CD14-positive monocyte (primary cell): ENCODE measurements at regions not wholly inside any gene's neighbourhood (a gene's known extent, or its start where the extent isn't known, plus 50 kb on each side); places are given as distances from the start of the nearest gene placed in this dataset.

Experiments
- DNase-seq, 3 donors: peaks; one replicate each; pipeline ENCODE4 v3.0.0-alpha.2; 2011 to 2022
- H2AFZ ChIP-seq: 2 replicates; pipeline ENCODE4 v1.6.0; 2012; ENCODE audit warnings: mild to moderate bottlenecking, low read depth, low read length, inconsistent platforms; ENCODE audit not compliant: insufficient read depth, poor library complexity, severe bottlenecking
- H3K27ac ChIP-seq, 2 donors: 1 replicate in 1 of 2; 2 replicates in 1 of 2; pipeline ENCODE4 v1.5.1; 2012 to 2013; ENCODE audit warnings: low read length in 2 of 2, control low read depth in 1 of 2, inconsistent platforms in 1 of 2, low read depth in 1 of 2, mild to moderate bottlenecking in 1 of 2
- H3K27me3 ChIP-seq, 2 donors: one replicate each; pipeline versions ENCODE4 v1.6.0 to v1.6.1; 2011 to 2013; ENCODE audit warnings: low read length in 2 of 2; ENCODE audit not compliant: control insufficient read depth in 2 of 2, insufficient read depth in 2 of 2
- H3K36me3 ChIP-seq, 2 donors: replicated peaks in 1 of 2; 1 replicate in 1 of 2; 2 replicates in 1 of 2; pipeline versions ENCODE4 v1.5.1 to v1.6.1; 2012 to 2013; ENCODE audit warnings: low read length in 2 of 2, control low read depth in 1 of 2, inconsistent platforms in 1 of 2, mild to moderate bottlenecking in 1 of 2; ENCODE audit not compliant: insufficient read depth in 2 of 2, control insufficient read depth in 1 of 2
- H3K4me1 ChIP-seq, 2 donors: 1 replicate in 1 of 2; 2 replicates in 1 of 2; pipeline versions ENCODE4 v1.5.1 to v1.6.1; 2012 to 2013; ENCODE audit warnings: low read length in 2 of 2, control low read depth in 1 of 2, inconsistent platforms in 1 of 2, mild to moderate bottlenecking in 1 of 2, moderate library complexity in 1 of 2; ENCODE audit not compliant: insufficient read depth in 2 of 2, control insufficient read depth in 1 of 2
- H3K4me2 ChIP-seq: replicated peaks from 2 replicates; pipeline ENCODE3; 2012; ENCODE audit warnings: low read length, moderate library complexity, mild to moderate bottlenecking; ENCODE audit not compliant: poor library complexity, severe bottlenecking; ENCODE audit errors: extremely low read depth
- H3K4me3 ChIP-seq, 3 experiments: fragments of 200-600 bp in 1 of 3; sonication (generic) in 1 of 3; replicated peaks in 1 of 3; 1 replicate in 2 of 3; 2 replicates in 1 of 3; pipeline ENCODE4 v1.5.1; 2011 to 2013; ENCODE audit warnings: low read length in 3 of 3, mild to moderate bottlenecking in 3 of 3, control low read depth in 2 of 3, low read depth in 2 of 3, inconsistent platforms in 1 of 3, moderate library complexity in 1 of 3
- H3K79me2 ChIP-seq: 2 replicates; pipeline ENCODE4 v1.6.0; 2012; ENCODE audit warnings: mild to moderate bottlenecking, control low read depth, inconsistent platforms, low read length, moderate library complexity; ENCODE audit not compliant: insufficient read depth
- H3K9ac ChIP-seq: 2 replicates; pipeline ENCODE4 v1.6.0; 2017; ENCODE audit warnings: low read length, mild to moderate bottlenecking; ENCODE audit not compliant: insufficient read depth, poor library complexity, severe bottlenecking
- H3K9me3 ChIP-seq, 2 donors: replicated peaks in 1 of 2; 1 replicate in 1 of 2; 2 replicates in 1 of 2; pipeline versions ENCODE4 v1.5.1 to v1.6.1; 2012 to 2013; ENCODE audit warnings: low read length in 2 of 2, control low read depth in 1 of 2; ENCODE audit not compliant: control insufficient read depth in 1 of 2, insufficient read depth in 1 of 2
- H4K20me1 ChIP-seq: 2 replicates; pipeline ENCODE4 v1.6.0; 2012; ENCODE audit warnings: mild to moderate bottlenecking, low read length, control low read depth, moderate library complexity; ENCODE audit not compliant: insufficient read depth
- H3K27ac Mint-ChIP-seq, 7 donors: one replicate each; pipeline ENCODE4 v1.8.0; 2020; ENCODE audit warnings: mild to moderate bottlenecking in 7 of 7, mixed read lengths in 7 of 7, moderate library complexity in 6 of 7, inconsistent platforms in 2 of 7
- H3K27me3 Mint-ChIP-seq, 3 donors: one replicate each; pipeline ENCODE4 v1.8.0; 2021 to 2022; ENCODE audit warnings: low read depth in 3 of 3, mild to moderate bottlenecking in 3 of 3, mixed read lengths in 3 of 3, moderate library complexity in 3 of 3, inconsistent platforms in 1 of 3
- H3K36me3 Mint-ChIP-seq, 2 donors: one replicate each; pipeline ENCODE4 v1.8.0; 2020; ENCODE audit warnings: mixed read lengths in 2 of 2, inconsistent platforms in 1 of 2, mild to moderate bottlenecking in 1 of 2
- H3K4me1 Mint-ChIP-seq: one replicate; pipeline ENCODE4 v1.8.0; 2020; ENCODE audit warnings: mild to moderate bottlenecking, mixed read lengths
- H3K4me3 Mint-ChIP-seq, 2 donors: one replicate each; pipeline ENCODE4 v1.8.0; 2020; ENCODE audit warnings: mild to moderate bottlenecking in 2 of 2, mixed read lengths in 2 of 2, moderate library complexity in 1 of 2
- H3K9me3 Mint-ChIP-seq, 7 donors: one replicate each; pipeline ENCODE4 v1.8.0; 2020 to 2022; ENCODE audit warnings: mixed read lengths in 7 of 7, mild to moderate bottlenecking in 6 of 7, moderate library complexity in 6 of 7, inconsistent platforms in 2 of 7
- CTCF ChIP-seq: fragments of 200-600 bp; IDR thresholded peaks from one replicate; pipeline ENCODE4 v1.8.0; 2022; ENCODE audit warnings: antibody characterized with exemption, mild to moderate bottlenecking
- WGBS: methylation state at CpG from one replicate; pipeline ENCODE4 v1.1.5; 2013; ENCODE audit warnings: missing lambda C conversion rate; ENCODE audit not compliant: insufficient coverage; 5-methylcytosine and 5-hydroxymethylcytosine counted together
- intact Hi-C, 2 donors: fragments of 100-400 bp; cut with micrococcal nuclease; formaldehyde crosslinking; loops; one replicate each; pipeline versions ENCODE4 v1.15.0 to v1.15.1; 2023

- Histone ChIP-seq H3K9me3 (no peaks in the 10 kb centered on the region), H3K9ac (no peak overlapping the region), H3K27me3 (no peaks in the 10 kb centered on the region), H4K20me1 (no peaks in the 10 kb centered on the region), H2AFZ (no peak overlapping the region), H3K4me2 (no peak overlapping the region), H3K4me1 (no peaks in the 10 kb centered on the region), H3K36me3 (no peaks in the 10 kb centered on the region), H3K79me2 (no peaks in the 10 kb centered on the region), H3K4me3 (no peak overlapping the region), H3K27ac (no peak overlapping the region)
- Mint-ChIP-seq H3K27me3 (peaks cover 9 to 13% (median 10%) of the 10 kb centered on the region in 3 donors), H3K4me3 (no peak overlapping the region), H3K9me3 (peaks cover 0 to 2% (median 0%) of the 10 kb centered on the region in 7 donors), H3K4me1 (no peaks in the 10 kb centered on the region), H3K27ac (no peak overlapping the region), H3K36me3 (no peaks in the 10 kb centered on the region)
- no peak for DNase-seq
- intact Hi-C loops = no loop called here
- WGBS = no CpG with 5 or more reads among the region's 3 CpGs
- TF ChIP-seq CTCF = no peak
Measured at GRCh38 chr3:44032487-44032886, 209.2 kb upstream of the TOPAZ1 start.

- no peak for DNase-seq
- Histone ChIP-seq H3K9ac (no peak overlapping the region), H3K4me2 (no peak overlapping the region), H3K27me3 (no peaks in the 10 kb centered on the region), H3K36me3 (no peaks in the 10 kb centered on the region), H3K27ac (no peak overlapping the region), H3K4me3 (no peak overlapping the region), H2AFZ (no peak overlapping the region), H3K4me1 (no peaks in the 10 kb centered on the region), H3K79me2 (no peaks in the 10 kb centered on the region), H4K20me1 (no peaks in the 10 kb centered on the region), H3K9me3 (no peaks in the 10 kb centered on the region)
- Mint-ChIP-seq H3K27ac (no peak overlapping the region), H3K36me3 (no peaks in the 10 kb centered on the region), H3K4me1 (no peaks in the 10 kb centered on the region), H3K27me3 (peaks cover 8 to 11% (median 9%) of the 10 kb centered on the region in 3 donors), H3K4me3 (no peak overlapping the region), H3K9me3 (peaks cover 0 to 2% (median 0%) of the 10 kb centered on the region in 7 donors)
- no CpG with 5 or more reads among the region's 2 CpGs for WGBS
- no peak for TF ChIP-seq CTCF
- intact Hi-C loops = no loop called here
Measured at GRCh38 chr3:44033123-44033522, 208.6 kb upstream of the TOPAZ1 start.
